ENCODE measurements at regions not wholly inside any gene's neighbourhood (a gene's known extent, or its start where the extent isn't known, plus 50 kb on each side); places are given as distances from the start of the nearest gene placed in this dataset.
A peak's percentile ranks its signal among the peaks of the same experiment; 100 is the strongest.

GRCh38 chr17:15892731-15893657 lies 51.9 kb upstream of the ADORA2B start:
- Histone ChIP-seq H3K27me3 (replicated peaks) (no peaks in the 10 kb centered on the region), H3K27ac (peak overlapping the region; percentile 10), H3K36me3 (replicated peaks) (no peaks in the 10 kb centered on the region), H3K4me3 (ENCODE audit: low read depth, low read length) (no peak overlapping the region)
- DNase-seq, result peak; percentile 64
- in situ Hi-C loops (cut with HindIII; ENCODE audit: low pct_ligation_motif_present, low sequenced_read_pairs), result no loop called here
- TF ChIP-seq, protein P1, sequence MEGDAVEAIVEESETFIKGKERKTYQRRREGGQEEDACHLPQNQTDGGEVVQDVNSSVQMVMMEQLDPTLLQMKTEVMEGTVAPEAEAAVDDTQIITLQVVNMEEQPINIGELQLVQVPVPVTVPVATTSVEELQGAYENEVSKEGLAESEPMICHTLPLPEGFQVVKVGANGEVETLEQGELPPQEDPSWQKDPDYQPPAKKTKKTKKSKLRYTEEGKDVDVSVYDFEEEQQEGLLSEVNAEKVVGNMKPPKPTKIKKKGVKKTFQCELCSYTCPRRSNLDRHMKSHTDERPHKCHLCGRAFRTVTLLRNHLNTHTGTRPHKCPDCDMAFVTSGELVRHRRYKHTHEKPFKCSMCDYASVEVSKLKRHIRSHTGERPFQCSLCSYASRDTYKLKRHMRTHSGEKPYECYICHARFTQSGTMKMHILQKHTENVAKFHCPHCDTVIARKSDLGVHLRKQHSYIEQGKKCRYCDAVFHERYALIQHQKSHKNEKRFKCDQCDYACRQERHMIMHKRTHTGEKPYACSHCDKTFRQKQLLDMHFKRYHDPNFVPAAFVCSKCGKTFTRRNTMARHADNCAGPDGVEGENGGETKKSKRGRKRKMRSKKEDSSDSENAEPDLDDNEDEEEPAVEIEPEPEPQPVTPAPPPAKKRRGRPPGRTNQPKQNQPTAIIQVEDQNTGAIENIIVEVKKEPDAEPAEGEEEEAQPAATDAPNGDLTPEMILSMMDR (IDR thresholded peaks at IDR 0.05; ENCODE audit: low read depth, low read length, missing control alignments), result no peak

- Histone ChIP-seq H3K27me3 (replicated peaks) (no peaks in the 10 kb centered on the region), H3K36me3 (replicated peaks) (no peaks in the 10 kb centered on the region), H3K27ac (peak overlapping the region; percentile 10), H3K4me3 (ENCODE audit: low read depth, low read length) (no peak overlapping the region)
- in situ Hi-C loops (cut with HindIII; ENCODE audit: low pct_ligation_motif_present, low sequenced_read_pairs), result no loop called here
- TF ChIP-seq, protein P1 (IDR thresholded peaks at IDR 0.05; ENCODE audit: low read depth, low read length, missing control alignments), result no peak
- no peak for DNase-seq
Measured at GRCh38 chr17:15893658-15894024, 51.3 kb upstream of the ADORA2B start.

DNA sequence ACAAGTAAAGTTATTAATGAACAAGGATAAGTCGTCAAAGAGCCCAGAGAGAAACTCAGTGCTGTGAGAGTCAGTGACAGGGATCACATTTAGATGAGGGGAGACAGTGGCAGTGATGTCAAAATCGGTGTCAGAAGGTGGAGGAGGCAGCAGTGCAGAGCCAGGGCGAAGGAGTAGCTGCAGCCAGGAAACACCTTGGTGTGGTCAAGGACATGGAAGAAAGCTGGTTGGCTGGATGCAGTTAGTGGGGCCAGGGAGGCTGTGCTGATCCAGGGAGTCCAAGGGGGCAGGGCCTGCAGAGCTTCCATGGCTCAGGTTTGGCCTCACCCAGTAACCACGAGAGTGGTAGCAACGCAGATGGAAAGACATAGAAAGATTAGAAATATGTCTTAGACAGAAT lies 50.7 kb upstream of the ADORA2B start:
- H3K36me3 ChIP-seq (replicated peaks), result no peaks in the 10 kb centered on the region
- H3K27ac ChIP-seq, result no peak overlapping the region
- in situ Hi-C loops (cut with HindIII; ENCODE audit: low pct_ligation_motif_present, low sequenced_read_pairs), result no loop called here
- no peak overlapping the region for H3K4me3 ChIP-seq (ENCODE audit: low read depth, low read length)
- no peaks in the 10 kb centered on the region for H3K27me3 ChIP-seq (replicated peaks)
- no peak for DNase-seq
- TF ChIP-seq, protein P1 (IDR thresholded peaks at IDR 0.05; ENCODE audit: low read depth, low read length, missing control alignments), result no peak

DNA sequence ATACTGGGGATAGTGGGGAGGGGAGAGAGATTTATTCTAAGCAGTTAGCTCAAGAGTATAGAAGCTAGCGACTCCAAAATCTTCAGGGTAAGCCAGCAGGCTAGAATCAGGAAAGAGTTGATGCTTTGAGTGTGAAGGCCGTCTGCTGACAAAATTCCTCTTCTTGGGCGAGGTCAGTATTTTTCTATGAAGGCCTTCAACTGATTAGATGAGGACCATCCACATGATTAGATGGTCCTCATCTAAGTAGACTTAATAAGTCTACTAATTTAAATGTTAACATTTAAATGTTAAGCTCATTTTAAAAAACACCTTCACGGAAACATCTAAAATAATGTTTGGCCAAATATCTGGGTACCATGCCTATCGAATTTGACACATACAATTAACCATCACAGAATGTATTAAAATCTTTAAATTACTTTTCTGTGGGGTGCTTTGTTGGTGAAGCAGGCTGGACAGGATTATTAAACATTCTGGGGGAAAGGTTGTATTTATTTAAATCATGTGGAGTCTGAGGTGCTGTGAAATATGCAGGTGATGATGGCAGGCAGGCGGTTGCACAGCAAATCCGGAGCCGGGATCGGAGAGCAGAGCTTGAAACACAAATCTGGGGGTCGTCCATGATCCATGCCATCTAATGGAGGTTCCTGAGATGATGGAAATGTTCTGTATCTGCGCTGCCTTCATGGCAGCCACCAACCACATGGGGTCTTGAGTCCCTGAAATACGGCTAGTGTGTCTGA lies 49.8 kb upstream of the ADORA2B start:
- TF ChIP-seq, protein P1 (IDR thresholded peaks at IDR 0.05; ENCODE audit: low read depth, low read length, missing control alignments), result no peak
- H3K4me3 ChIP-seq (ENCODE audit: low read depth, low read length), result no peak overlapping the region
- H3K27ac ChIP-seq, result no peak overlapping the region
- in situ Hi-C loops (cut with HindIII; ENCODE audit: low pct_ligation_motif_present, low sequenced_read_pairs), result no loop called here
- H3K27me3 ChIP-seq (replicated peaks), result no peaks in the 10 kb centered on the region
- no peak for DNase-seq
- no peaks in the 10 kb centered on the region for H3K36me3 ChIP-seq (replicated peaks)

All from brain microvascular endothelial cell (primary cell).